ENCODE measurements at regions not wholly inside any gene's neighbourhood (a gene's known extent, or its start where the extent isn't known, plus 50 kb on each side); places are given as distances from the start of the nearest gene placed in this dataset.
A peak's percentile ranks its signal among the peaks of the same experiment; 100 is the strongest.
"Not testable (repeated sequence)": the region's sequence is repeated elsewhere in the genome, so short reads cannot be mapped to it uniquely, and the experiment has no call there.

DNA sequence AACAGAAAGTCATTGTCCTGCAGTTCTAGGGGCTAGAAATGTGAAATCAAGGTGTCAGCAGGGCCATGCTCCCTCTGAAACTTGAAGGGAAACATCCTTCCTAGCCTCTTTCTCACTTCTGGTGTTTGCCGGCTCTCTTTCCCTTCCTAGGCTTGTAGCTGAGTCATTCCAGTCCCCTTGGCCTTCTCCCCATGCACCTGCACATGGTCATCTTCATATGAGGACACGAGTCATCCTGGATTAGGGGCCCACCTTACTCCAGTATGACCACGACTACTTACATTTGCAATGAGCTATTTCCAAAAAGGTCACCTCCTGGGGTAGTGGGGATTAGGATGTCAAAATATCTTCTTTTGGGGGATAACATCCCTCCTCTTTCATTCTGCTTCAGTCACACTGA, 168.5 kb upstream of the CXCR4 start:
- DNase-seq (ENCODE audit: low read depth in 2 of 2): no peak

DNA sequence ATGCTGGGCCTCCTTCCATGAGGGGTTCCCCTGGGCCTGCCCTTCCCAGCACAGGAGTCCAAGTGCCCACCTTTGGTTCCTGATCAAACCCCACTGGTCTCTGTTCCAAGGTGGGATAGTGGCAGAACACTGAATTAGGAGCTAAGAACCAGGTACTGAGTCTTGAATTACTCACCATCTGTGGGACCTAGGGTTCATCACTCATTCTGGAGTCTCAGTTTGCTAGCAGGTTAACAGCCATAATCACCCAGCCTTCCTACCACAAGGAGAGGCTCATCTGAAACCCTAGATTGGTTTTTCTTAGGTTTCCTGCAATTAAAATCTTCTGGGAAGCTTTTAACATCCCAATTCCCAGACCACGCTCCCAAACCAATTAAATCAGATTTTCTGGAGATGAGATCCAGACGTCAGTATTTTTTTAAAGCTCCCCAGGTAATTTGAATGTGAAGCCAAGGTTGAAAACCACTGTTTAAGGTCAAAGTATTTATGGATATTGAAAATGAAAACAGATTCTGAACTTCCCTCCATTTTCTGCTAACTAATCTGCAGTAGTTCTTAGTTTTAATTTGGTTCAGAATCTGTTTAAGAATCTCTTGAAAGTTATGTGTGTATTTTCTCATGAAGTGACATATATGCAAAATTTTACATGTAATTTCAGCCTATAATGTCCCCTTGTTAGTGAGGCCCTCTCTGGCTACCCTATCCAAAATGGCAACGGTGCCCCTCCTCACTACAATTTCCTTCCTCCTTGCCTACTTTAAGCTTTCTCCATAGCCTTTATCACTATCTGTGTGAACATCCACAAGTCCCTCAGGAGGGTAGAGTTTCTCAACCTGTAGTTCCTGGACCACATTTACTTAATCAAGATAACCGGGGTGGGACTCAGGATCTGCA, 166.5 kb upstream of the CXCR4 start:
- DNase-seq (ENCODE audit: low read depth in 2 of 2): no peak

GRCh38 chr2:136282251-136282650, 164.3 kb upstream of the CXCR4 start:
- no peak for DNase-seq (ENCODE audit: low read depth in 2 of 2)

DNA sequence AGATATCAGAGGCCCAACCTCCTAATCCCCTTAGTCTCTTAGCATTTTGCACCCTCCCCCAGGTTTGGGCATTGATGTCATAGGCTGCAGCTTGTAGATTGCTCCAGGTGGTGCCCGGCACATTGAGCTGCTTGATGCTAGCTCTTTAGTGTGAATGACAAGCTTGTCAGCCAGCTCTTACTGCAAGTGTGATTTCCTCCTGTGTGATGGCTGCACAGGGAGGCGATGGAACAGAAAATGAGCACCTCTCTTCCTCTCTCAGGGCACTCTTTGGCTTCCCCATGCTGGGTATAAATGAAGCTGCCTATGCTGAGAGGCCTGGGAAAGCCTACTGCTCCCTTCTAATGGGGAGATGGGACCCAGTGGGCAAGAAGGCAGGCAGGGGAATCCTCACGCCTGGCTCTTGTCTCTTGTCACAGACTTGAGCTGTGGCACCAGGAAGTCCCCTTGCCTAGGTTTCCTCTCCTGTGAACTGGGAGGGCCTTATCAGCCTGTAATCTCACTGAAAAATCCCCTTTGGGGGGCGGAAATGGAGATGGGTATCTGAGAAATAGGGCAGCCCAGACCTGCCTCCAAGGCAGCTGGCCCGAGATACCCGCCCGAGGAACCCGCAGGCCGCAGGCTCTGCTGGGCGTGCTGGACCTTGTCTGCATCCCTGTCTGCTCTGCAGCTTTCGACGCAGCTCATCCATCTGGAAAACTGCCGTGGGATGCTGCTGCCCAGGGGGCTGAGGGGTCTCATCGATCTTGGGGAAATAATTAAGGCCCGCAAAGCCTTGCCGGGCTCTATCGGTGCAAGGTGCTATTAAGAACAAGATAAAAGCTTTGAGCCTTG, 163.5 kb upstream of the CXCR4 start:
- peak; percentile 10 to 20 for DNase-seq (ENCODE audit: low read depth in 2 of 2)

GRCh38 chr2:136266346-136266745, 148.4 kb upstream of the CXCR4 start:
- DNase-seq (ENCODE audit: low read depth in 2 of 2): not testable (repeated sequence)

DNA sequence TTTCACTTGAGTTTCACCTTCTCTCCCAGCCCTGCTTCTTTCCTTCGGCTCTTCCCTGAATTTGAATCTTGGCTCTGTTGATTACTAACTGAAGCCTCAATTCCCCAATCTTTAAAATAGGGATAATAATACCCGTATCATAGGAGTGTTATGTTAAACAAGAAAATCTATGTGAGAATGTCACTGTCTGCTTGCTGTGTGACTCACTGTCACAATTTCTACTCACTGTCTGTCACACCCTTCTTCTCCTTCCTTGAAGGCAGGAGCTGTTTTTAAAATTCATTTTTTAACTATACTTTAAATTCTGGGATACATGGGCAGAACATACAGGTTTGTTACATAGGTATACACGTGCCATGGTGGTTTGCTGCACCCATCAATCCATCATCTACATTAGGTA, 141.6 kb upstream of the CXCR4 start:
- no peak for DNase-seq (ENCODE audit: low read depth in 2 of 2)

GRCh38 chr2:136257893-136258292, 139.9 kb upstream of the CXCR4 start:
- DNase-seq (ENCODE audit: low read depth in 2 of 2): no peak

DNA sequence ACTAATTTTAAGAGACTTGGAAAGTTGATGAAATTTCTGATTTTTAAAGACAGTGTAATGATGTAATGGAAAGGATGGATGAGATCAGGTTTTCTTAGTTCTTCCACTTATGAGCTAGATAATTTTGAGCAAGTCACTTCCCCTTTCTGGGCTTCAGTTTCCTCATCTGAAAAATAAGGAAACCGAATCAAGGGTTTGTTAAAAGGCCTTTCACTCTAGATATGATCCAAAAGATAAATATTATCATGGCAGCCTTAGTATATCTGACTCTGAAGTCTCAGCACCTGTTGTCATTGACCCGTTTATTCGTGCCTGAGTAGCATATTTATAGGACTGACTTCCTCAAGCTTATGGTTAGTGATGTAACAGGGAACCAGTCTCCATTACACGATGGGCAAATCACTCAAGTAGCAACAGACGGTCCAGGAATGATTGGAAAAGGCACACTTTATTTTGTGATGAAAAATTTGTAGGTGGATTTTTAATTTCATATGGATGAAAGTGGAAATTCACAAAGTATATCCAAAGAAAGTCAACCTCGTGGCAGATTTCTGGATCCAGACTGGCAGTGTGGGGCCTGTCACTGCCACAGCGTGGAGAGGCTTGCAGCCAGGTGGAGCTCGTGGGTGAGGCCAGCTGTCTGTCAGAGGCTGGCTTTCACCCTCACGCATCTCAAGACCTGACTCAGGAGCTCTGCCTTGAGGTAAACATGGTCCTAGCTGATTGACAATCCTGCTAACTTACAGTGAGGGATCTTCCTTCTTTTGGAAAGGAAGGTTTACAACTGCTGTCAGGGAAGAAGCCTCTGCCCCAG, 137.9 kb upstream of the CXCR4 start:
- no peak for DNase-seq (ENCODE audit: low read depth in 2 of 2)

DNA sequence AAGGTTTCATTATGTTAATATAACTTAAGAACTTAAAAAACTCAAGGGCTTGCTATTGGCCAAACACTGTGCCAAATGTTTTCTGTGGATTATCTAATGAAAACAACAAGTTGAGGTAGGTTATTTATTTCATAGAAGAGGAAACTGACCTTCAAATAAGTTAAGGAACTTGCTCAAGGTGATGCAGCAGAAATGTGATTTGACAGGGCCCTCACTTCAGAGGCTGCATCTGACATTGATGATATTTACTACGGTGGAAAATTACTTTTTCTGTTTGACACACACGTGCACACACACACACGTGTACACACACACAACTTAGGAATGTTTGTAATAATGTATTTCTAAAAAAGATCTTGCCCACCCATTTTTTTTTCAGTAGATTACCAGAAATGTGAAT, 137.2 kb upstream of the CXCR4 start:
- no peak for DNase-seq (ENCODE audit: low read depth in 2 of 2)

GRCh38 chr2:136254681-136255080, 136.7 kb upstream of the CXCR4 start:
- DNase-seq (ENCODE audit: low read depth in 2 of 2): no peak

- DNase-seq (ENCODE audit: low read depth in 2 of 2): no peak
Observed at GRCh38 chr2:136253288-136254004, 135.5 kb upstream of the CXCR4 start.

DNA sequence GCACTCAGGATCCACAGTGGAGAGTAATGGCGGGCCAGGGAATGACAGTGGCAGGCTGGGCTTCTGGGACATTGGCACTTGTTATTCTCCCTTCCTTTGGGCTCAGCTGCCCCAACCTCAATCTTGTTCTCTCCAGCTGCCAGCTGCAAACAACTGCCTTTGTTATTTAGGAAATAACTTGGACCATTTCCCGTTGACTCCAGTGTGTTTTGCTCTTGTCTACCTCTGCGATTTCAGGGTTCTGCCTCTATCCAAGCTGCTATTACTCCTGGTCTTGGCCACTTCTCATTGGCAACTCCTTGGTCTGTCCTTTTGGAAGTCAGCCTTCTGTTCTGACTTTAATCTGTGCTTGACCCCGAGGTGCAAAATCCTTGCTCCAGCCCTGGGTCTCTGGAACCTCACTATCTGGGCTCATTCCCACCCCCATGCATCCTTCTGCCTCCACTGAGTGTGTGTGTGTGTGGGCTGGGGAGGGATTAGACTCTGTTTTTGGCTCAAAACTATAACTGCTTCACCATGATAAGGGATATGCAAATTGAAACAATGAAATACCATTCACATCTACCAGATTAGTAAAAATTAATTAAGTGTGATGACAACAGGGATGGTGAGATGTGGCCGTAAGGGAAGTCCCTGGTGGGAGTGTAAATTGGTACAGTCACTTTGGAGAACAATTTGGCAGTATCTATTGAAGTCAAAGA, 134.1 kb upstream of the CXCR4 start:
- DNase-seq (ENCODE audit: low read depth in 2 of 2): no peak

DNA sequence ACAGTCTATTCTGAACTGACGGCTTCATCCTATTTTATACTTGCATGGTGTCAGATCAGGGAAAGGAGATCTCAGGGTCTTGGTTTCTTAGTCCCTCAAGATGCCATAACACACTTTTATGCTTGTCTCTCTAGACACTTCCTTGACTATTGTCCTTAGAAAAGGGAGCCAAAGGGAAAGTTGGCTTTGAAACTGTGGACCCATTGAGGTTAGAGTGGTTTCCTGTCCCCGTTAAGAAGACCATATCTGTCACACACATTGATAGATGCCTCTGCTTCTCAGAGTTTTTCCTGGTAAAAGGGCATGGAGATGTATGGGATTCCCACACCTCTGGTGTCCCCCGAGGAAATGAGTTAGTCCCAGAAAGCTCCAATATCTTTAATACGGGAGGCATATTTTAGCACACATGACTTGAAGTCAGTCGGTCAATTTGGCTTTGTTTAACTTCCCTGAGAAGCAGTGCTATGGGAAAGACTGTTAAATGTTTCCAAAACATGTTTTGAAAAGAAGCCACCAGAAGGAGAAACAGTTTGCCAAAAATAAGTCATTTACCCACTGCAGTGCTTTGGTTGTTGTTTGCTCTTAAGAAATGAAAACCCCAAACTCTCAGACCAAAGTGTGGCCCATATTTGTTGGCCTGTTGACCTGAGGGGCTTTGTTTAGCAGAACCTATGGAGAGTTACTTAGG, 133.4 kb upstream of the CXCR4 start:
- no peak for DNase-seq (ENCODE audit: low read depth in 2 of 2)

DNA sequence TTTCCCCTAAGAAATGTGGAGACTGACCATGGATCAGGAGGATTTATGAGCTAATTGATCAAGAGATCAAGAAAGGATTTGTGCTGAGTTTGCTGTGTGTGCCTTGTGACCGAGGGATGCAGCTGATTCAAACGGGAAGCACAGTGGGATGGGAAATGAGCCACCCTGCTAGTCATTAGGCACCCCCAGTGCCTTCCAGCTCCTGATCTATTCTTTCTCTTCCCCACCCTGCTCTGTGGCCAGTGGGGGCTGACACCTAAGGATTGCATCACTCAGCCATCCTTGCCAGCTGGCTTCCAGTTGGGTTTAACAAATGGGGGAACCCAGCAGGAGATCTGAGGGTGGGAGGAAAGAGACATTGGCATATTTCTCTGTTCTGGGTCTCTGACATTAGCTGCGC, 132.2 kb upstream of the CXCR4 start:
- no peak for DNase-seq (ENCODE audit: low read depth in 2 of 2)

GRCh38 chr2:136248907-136249306, 131.0 kb upstream of the CXCR4 start:
- no peak for DNase-seq (ENCODE audit: low read depth in 2 of 2)

GRCh38 chr2:136248242-136248641, 130.3 kb upstream of the CXCR4 start:
- no peak for DNase-seq (ENCODE audit: low read depth in 2 of 2)

- no peak for DNase-seq (ENCODE audit: low read depth in 2 of 2)
Observed at GRCh38 chr2:136247204-136247950, 129.4 kb upstream of the CXCR4 start.

- no peak for DNase-seq (ENCODE audit: low read depth in 2 of 2)
Observed at GRCh38 chr2:136246086-136246669, 128.2 kb upstream of the CXCR4 start.

DNA sequence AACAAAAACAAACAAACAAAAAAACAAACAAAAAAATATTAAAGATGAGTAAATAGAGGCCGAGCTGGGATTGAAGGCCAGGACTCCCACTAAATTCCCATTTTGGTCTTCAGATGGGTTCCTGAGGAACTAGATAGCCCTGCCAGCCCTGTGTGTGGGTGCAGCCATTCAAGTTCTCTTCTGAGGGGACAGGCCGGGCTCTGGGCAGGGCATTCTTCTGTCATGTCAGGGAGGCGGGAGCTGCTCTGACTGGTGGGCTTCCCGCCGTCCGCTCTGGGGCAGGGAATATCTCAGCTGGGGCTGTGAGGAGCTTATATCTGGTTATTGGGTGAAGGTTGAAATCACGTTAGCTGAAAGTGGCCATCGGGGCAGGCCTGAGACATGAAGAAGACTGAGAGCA, 127.3 kb upstream of the CXCR4 start:
- no peak for DNase-seq (ENCODE audit: low read depth in 2 of 2)
